GM23338 (cell line): ENCODE measurements at regions not wholly inside any gene's neighbourhood (a gene's known extent, or its start where the extent isn't known, plus 50 kb on each side); places are given as distances from the start of the nearest gene placed in this dataset.

Experiments used
- ATAC-seq: fragments of 200-7000 bp; cut with Tn5 transposase; 3 replicates; pipeline ENCODE4 v1.9.1; 2020
- DNase-seq: peaks from one replicate; pipeline ENCODE4 v3.0.0-alpha.2; 2015; ENCODE audit warnings: low spot score
- H2AFZ ChIP-seq: fragments of 200-600 bp; sonication (generic); 2 replicates; pipeline ENCODE4 v1.8.0; 2016; ENCODE audit warnings: antibody characterized with exemption, mild to moderate bottlenecking, moderate library complexity
- H3F3A ChIP-seq: fragments of 200-600 bp; sonication (generic); replicated peaks from 2 replicates; pipeline ENCODE4 v1.8.0; 2017; ENCODE audit warnings: antibody characterized with exemption, mixed run types, low read depth
- H3K27ac ChIP-seq: fragments of 200-600 bp; sonication (generic); 2 replicates; pipeline ENCODE4 v1.6.1; 2016; ENCODE audit warnings: low read depth
- H3K27me3 ChIP-seq: fragments of 200-600 bp; sonication (generic); 2 replicates; pipeline ENCODE4 v1.8.0; 2016; ENCODE audit warnings: mild to moderate bottlenecking, mixed run types, moderate library complexity; ENCODE audit not compliant: insufficient read depth
- H3K36me3 ChIP-seq: fragments of 200-600 bp; sonication (generic); 2 replicates; pipeline ENCODE4 v1.8.0; 2016; ENCODE audit warnings: mild to moderate bottlenecking; ENCODE audit not compliant: insufficient read depth
- H3K4me1 ChIP-seq: fragments of 200-600 bp; sonication (generic); 2 replicates; pipeline ENCODE4 v1.8.0; 2016; ENCODE audit warnings: mild to moderate bottlenecking, moderate library complexity; ENCODE audit not compliant: insufficient read depth
- H3K4me2 ChIP-seq: fragments of 200-600 bp; sonication (generic); 2 replicates; pipeline ENCODE4 v1.7.1; 2017; ENCODE audit warnings: mixed run types
- H3K4me3 ChIP-seq: fragments of 200-600 bp; sonication (generic); 2 replicates; pipeline ENCODE4 v1.6.1; 2016; ENCODE audit warnings: mixed run types
- H3K79me2 ChIP-seq: fragments of 200-600 bp; sonication (generic); replicated peaks from 2 replicates; pipeline ENCODE4 v1.8.0; 2017; ENCODE audit warnings: mild to moderate bottlenecking; ENCODE audit not compliant: insufficient read depth
- H3K9me2 ChIP-seq: fragments of 200-600 bp; sonication (generic); 2 replicates; pipeline ENCODE4 v1.8.0; 2017; ENCODE audit not compliant: insufficient read depth
- H4K20me1 ChIP-seq: fragments of 200-600 bp; sonication (generic); replicated peaks from 2 replicates; pipeline ENCODE4 v1.8.0; 2017; ENCODE audit warnings: mild to moderate bottlenecking; ENCODE audit not compliant: insufficient read depth
- H3K27ac Mint-ChIP-seq: 2 replicates; pipeline ENCODE4 v1.8.0; 2020; ENCODE audit warnings: inconsistent platforms, mild to moderate bottlenecking, moderate library complexity, mixed read lengths
- H3K27me3 Mint-ChIP-seq: 3 replicates; pipeline ENCODE4 v1.8.0; 2022; ENCODE audit warnings: low read depth, mild to moderate bottlenecking, moderate library complexity, mixed read lengths, inconsistent platforms; ENCODE audit not compliant: insufficient read depth, poor library complexity
- H3K36me3 Mint-ChIP-seq: 3 replicates; pipeline ENCODE4 v1.8.0; 2021; ENCODE audit warnings: low read depth, mild to moderate bottlenecking, inconsistent platforms, moderate library complexity, mixed read lengths
- H3K4me1 Mint-ChIP-seq: 3 replicates; pipeline ENCODE4 v1.8.0; 2020; ENCODE audit warnings: mild to moderate bottlenecking, inconsistent platforms, mixed read lengths
- H3K4me3 Mint-ChIP-seq: 3 replicates; pipeline ENCODE4 v1.8.0; 2021; ENCODE audit warnings: moderate library complexity, mild to moderate bottlenecking, inconsistent platforms, mixed read lengths
- H3K9me3 Mint-ChIP-seq: 3 replicates; pipeline ENCODE4 v1.8.0; 2020; ENCODE audit warnings: moderate library complexity, mild to moderate bottlenecking, inconsistent platforms, mixed read lengths
- CREB1 ChIP-seq: fragments of 250-450 bp; sonication (Bioruptor Pico); IDR thresholded peaks from 2 replicates; pipeline ENCODE4 v1.5.0; 2020; ENCODE audit warnings: low read depth, mild to moderate bottlenecking, moderate library complexity
- CTCF ChIP-seq, 2 experiments: fragments of 200-600 bp in 1 of 2; sonication (generic) in 1 of 2; conservative IDR thresholded peaks; 2 replicates each; pipeline versions ENCODE4 v1.5.1 to v1.6.1; 2016 to 2017; ENCODE audit warnings: antibody characterized with exemption in 2 of 2, low read depth in 2 of 2, mild to moderate bottlenecking in 2 of 2, moderate library complexity in 1 of 2
- EZH2 ChIP-seq: fragments of 200-600 bp; sonication (generic); IDR thresholded peaks from one replicate; pipeline ENCODE4 v1.8.0; 2017; ENCODE audit warnings: antibody characterized with exemption, mild to moderate bottlenecking, low read depth; ENCODE audit not compliant: unreplicated experiment
- JUNB ChIP-seq: IDR thresholded peaks from one replicate; pipeline ENCODE4 v1.6.1; 2016; ENCODE audit warnings: antibody characterized with exemption; ENCODE audit not compliant: unreplicated experiment
- NANOG ChIP-seq: IDR thresholded peaks from 2 replicates; pipeline ENCODE4 v1.6.1; 2016; ENCODE audit warnings: antibody characterized with exemption, borderline replicate concordance
- POLR2AphosphoS5 ChIP-seq: IDR thresholded peaks from 2 replicates; pipeline ENCODE4 v1.6.1; 2016; ENCODE audit warnings: antibody characterized with exemption, low read depth
- STAT1 ChIP-seq: IDR thresholded peaks from one replicate; pipeline ENCODE4 v1.6.1; 2016; ENCODE audit warnings: antibody characterized with exemption; ENCODE audit not compliant: unreplicated experiment
- ZNF114 ChIP-seq: fragments of 250-450 bp; sonication (Bioruptor Pico); IDR thresholded peaks from 2 replicates; pipeline ENCODE4 v1.5.0; 2020; ENCODE audit warnings: mild to moderate bottlenecking, moderate library complexity
- ZNF462 ChIP-seq: fragments of 250-450 bp; sonication (Bioruptor Pico); IDR thresholded peaks from 2 replicates; pipeline ENCODE4 v1.5.0; 2020; ENCODE audit warnings: mild to moderate bottlenecking, moderate library complexity
- TF ChIP-seq, protein P1 (sequence below): IDR thresholded peaks from one replicate; pipeline ENCODE4 v1.6.1; 2018; ENCODE audit warnings: antibody characterized with exemption; ENCODE audit not compliant: unreplicated experiment

GRCh38 chr1:113259988-113260387 lies 130.3 kb upstream of the MAGI3 start:
- no peak overlapping the region for H3K4me2 ChIP-seq
- 0 out of 2 replicates have a peak, but pooled peaks cover 2% of the 10 kb centered on the region for H3F3A ChIP-seq
- H3K4me3 ChIP-seq: no peak overlapping the region
- H3K36me3 ChIP-seq: no peaks in the 10 kb centered on the region
- ATAC-seq (no peak), DNase-seq (no peak)
- no peak overlapping the region for H2AFZ ChIP-seq
- no peaks in the 10 kb centered on the region for H3K27me3 ChIP-seq
- Mint-ChIP-seq H3K9me3 (no peaks in the 10 kb centered on the region), H3K4me1 (peaks cover 15% of the 10 kb centered on the region), H3K4me3 (no peak overlapping the region), H3K27me3 (no peaks in the 10 kb centered on the region), H3K36me3 (no peaks in the 10 kb centered on the region), H3K27ac (no peak overlapping the region)
- peaks cover 7% of the 10 kb centered on the region for H3K4me1 ChIP-seq
- TF ChIP-seq ZNF462 (CRISPR knock-in tag) (no peak), JUNB (no peak), ZNF114 (CRISPR knock-in tag) (no peak), NANOG (no peak)
- H3K79me2 ChIP-seq: no peaks in the 10 kb centered on the region
- peaks cover 5% of the 10 kb centered on the region; the same call in 1 of the 2 replicates for H3K9me2 ChIP-seq
- no peaks in the 10 kb centered on the region for H4K20me1 ChIP-seq
- H3K27ac ChIP-seq: no peak overlapping the region

DNA sequence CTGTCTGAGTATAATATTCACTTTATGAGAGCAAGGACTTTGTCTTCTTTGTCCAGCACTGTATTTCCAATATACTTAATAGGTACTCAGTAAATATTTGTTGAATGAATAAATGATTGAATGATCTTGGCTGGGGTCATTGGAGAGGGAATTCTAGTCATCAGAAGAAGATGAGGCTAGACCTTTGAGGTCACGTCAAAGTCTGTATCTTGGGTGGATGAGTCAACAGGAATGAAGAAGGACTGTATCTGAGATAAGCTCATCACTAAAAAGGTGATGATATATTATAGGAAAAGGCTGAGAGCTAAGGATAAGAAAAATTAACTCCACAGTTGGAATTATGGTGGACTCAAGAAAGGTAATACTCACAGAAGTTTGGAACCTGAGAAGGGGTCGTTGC lies 125.1 kb upstream of the MAGI3 start:
- no peak for ATAC-seq
- Mint-ChIP-seq H3K36me3 (no peaks in the 10 kb centered on the region), H3K27ac (no peak overlapping the region), H3K4me3 (no peak overlapping the region), H3K4me1 (no peaks in the 10 kb centered on the region), H3K9me3 (no peaks in the 10 kb centered on the region), H3K27me3 (peaks cover 2% of the 10 kb centered on the region)
- no peaks in the 10 kb centered on the region for H3K4me1 ChIP-seq
- no peak overlapping the region for H2AFZ ChIP-seq
- no peaks in the 10 kb centered on the region for H3K79me2 ChIP-seq
- no peaks in the 10 kb centered on the region for H4K20me1 ChIP-seq
- no peak overlapping the region for H3K4me3 ChIP-seq
- no peak for TF ChIP-seq POLR2AphosphoS5
- TF ChIP-seq CTCF (conservative IDR thresholded peaks at IDR 0.05; ENCODE audit: low read depth in 2 of 2): no peak
- no peak for TF ChIP-seq EZH2
- no peak for TF ChIP-seq NANOG
- no peak for TF ChIP-seq STAT1
- TF ChIP-seq CREB1 (CRISPR knock-in tag): no peak
- TF ChIP-seq, protein P1, sequence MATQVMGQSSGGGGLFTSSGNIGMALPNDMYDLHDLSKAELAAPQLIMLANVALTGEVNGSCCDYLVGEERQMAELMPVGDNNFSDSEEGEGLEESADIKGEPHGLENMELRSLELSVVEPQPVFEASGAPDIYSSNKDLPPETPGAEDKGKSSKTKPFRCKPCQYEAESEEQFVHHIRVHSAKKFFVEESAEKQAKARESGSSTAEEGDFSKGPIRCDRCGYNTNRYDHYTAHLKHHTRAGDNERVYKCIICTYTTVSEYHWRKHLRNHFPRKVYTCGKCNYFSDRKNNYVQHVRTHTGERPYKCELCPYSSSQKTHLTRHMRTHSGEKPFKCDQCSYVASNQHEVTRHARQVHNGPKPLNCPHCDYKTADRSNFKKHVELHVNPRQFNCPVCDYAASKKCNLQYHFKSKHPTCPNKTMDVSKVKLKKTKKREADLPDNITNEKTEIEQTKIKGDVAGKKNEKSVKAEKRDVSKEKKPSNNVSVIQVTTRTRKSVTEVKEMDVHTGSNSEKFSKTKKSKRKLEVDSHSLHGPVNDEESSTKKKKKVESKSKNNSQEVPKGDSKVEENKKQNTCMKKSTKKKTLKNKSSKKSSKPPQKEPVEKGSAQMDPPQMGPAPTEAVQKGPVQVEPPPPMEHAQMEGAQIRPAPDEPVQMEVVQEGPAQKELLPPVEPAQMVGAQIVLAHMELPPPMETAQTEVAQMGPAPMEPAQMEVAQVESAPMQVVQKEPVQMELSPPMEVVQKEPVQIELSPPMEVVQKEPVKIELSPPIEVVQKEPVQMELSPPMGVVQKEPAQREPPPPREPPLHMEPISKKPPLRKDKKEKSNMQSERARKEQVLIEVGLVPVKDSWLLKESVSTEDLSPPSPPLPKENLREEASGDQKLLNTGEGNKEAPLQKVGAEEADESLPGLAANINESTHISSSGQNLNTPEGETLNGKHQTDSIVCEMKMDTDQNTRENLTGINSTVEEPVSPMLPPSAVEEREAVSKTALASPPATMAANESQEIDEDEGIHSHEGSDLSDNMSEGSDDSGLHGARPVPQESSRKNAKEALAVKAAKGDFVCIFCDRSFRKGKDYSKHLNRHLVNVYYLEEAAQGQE: no peak
- DNase-seq: no peak
- H3K36me3 ChIP-seq: no peaks in the 10 kb centered on the region
- H3K9me2 ChIP-seq: peaks cover 12% of the 10 kb centered on the region; the same call in 1 of the 2 replicates
- H3K27ac ChIP-seq: no peak overlapping the region
- H3K27me3 ChIP-seq: no peaks in the 10 kb centered on the region
- H3F3A ChIP-seq: no peaks in the 10 kb centered on the region
- H3K4me2 ChIP-seq: no peak overlapping the region
